Myocyte (in vitro differentiated cells): ENCODE measurements at regions not wholly inside any gene's neighbourhood (a gene's known extent, or its start where the extent isn't known, plus 50 kb on each side); places are given as distances from the start of the nearest gene placed in this dataset.
"Not testable (repeated sequence)": the region's sequence is repeated elsewhere in the genome, so short reads cannot be mapped to it uniquely, and the experiment has no call there.

Experiments
- DNase-seq: peaks from one replicate; pipeline ENCODE4 v3.0.0-alpha.2; 2012; ENCODE audit warnings: low read depth

DNA sequence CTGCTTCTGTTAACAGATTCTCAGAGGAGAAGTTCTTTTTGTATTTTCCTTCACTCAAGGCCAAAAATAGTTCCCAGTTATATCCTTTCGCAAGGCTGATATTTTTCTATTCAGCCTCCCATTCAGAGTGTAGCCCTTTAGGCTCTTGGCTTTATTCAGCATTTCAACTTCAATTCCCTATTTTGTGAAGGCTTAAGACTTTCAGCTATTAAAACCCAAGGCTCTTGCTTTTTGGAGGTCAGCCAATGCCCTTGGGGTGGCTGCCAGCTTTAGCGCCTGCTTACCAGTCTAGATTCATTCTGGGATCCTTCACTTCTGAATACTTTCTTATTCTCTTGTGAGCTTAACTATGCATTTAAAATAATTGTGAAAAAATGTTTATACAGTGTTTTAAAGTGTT, 57.3 kb upstream of the ADGRA3 start:
- DNase-seq = peak; percentile 65

DNA sequence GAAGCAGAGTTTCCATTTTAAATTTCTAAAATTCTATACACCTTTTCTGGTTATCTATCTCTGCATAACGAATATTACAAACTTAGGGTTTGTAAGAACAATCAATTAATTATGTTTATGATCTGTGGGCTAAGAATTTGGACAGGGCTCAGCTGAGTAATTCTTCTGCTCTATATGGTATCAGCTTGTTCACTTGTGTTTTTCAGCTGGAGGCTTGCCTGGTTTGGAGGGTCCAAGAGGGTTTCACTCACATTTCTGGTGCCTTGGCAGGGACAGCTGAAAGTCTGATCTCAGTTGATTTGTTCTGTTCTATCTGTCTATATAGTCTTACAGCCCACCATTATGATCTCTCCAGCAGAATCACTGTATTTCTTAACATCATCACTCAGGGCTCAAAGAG, 57.8 kb upstream of the ADGRA3 start:
- DNase-seq = no peak

DNA sequence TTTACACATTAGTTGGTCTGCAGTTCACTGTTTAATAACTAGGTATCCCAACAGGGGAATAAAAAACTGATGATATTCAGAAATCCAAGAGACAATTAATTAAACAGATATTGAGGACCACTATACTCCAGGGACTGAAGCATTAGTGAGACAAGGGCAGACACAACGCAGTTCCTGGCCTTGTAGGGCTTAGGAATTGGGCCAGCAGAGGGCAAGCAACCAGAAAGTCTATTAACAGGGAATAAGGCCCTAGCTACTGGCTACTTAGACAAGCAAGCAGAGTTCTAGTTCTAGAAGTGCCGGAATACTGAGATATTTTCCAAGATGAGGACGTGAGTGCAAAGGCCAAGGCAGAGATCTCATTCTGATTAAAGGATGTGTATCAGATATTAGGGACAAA, 58.6 kb upstream of the ADGRA3 start:
- no peak for DNase-seq

DNA sequence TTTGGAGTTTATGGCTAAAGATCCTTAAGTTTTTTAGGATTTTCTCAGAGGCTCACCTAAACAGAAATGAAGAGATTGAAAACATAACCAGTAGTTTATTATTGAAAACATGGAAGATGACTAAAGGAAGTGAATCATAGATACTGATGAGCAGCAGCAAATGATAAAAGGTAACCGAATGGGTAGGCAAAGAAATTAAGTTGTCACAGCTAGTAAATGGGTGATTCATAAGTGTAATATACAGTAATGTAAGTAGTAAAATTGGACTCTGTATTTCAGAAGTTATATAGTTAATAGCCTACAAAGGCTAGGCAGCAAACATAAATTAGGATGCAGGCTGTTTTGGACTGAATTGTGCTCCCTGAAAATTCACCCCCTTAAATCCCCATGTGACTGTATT, 59.0 kb upstream of the ADGRA3 start:
- DNase-seq = no peak

DNA sequence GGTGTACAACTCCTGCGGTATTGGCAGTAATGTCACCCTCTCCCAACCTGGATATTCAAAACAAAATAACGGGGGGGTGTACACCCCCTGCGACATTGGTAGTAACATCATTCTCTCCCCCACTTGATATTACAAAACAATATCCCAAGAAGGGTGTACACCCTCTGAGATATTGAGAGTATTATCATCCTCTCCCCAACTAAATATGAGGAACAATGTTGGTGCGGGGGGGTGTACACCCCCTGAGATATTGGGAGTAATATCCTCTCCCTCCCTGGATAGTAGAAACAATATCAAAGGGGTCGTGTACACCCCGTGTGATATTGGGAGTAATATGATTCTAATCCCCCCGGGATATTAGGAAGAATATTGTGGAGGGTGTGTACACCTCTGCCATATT, 71.4 kb upstream of the ADGRA3 start:
- no peak for DNase-seq

DNA sequence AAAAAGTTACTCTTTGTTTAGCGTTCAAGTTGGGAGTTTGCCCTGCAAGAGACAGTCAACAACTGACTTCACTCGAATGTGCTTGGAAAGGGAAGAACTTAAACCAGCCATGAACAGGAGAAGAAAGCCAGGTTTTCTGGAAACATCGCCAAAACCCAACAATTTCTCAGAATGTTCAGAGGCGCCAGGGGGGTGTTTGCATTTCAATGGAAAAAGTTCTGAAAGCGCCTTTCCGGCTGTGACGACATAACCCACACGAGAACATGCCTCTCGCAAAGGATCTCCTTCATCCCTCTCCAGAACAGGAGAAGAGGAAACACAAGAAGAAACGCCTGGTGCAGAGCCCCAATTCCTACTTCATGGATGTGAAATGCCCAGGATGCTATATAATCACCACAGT, 78.1 kb upstream of the ADGRA3 start:
- no peak for DNase-seq

DNA sequence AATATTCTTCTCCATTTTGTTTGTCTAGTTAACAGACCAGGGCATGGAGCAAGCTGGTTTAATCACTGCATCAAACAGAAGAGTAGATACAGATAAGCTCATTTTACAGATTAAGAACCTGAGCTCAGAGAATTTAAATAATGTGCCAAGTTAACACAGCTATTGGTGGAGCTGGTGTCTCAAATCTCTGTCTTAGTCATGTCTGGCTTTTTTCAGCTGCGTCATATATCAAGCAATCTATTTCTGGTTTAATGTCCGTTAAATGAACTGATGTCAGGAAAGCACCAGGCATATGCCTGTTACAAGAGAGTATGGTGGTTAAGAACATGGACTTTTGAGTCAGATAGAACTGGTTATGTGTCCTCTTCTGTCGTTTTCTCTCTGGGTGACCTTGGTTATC, 79.8 kb upstream of the ADGRA3 start:
- peak; percentile 55 for DNase-seq

DNA sequence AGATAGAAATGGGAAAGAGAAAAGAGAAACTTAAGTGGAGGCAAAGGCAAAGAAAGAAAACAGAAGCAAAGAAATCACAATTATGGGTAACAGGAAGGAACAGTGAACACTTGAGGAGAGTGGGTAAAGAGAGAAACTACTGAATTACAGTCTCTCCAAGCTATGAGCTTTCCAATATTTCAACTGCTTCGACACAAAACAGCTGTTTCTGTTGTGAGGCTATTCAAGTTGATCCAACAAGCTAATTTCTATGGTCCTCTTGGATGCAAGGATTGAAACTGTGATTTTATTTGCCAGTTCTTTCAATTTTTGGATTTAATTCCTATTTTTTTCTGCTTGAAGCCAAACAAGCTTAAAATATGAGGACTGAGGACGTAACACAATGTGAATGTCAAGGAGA, 80.5 kb upstream of the ADGRA3 start:
- DNase-seq = no peak

DNA sequence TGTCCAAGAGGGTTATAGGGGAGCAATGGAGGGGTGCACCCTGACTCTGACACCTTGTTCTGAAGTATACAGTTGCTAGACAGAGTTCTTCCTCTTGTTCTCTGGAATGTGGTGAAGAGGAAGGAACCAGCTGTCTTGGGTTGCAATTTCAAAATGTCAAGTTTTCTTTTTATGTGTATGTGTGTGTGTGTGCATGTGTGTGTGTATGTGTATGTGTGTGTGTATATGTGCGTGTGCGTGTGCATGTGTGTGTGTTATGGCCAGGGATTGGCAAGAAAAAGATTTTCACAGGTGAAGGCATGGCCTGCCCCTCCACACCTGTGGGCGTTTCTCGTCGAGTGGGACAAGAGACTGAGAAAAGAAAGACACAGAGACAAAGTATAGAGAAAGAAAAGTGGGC, 81.6 kb upstream of the ADGRA3 start:
- DNase-seq = no peak

DNA sequence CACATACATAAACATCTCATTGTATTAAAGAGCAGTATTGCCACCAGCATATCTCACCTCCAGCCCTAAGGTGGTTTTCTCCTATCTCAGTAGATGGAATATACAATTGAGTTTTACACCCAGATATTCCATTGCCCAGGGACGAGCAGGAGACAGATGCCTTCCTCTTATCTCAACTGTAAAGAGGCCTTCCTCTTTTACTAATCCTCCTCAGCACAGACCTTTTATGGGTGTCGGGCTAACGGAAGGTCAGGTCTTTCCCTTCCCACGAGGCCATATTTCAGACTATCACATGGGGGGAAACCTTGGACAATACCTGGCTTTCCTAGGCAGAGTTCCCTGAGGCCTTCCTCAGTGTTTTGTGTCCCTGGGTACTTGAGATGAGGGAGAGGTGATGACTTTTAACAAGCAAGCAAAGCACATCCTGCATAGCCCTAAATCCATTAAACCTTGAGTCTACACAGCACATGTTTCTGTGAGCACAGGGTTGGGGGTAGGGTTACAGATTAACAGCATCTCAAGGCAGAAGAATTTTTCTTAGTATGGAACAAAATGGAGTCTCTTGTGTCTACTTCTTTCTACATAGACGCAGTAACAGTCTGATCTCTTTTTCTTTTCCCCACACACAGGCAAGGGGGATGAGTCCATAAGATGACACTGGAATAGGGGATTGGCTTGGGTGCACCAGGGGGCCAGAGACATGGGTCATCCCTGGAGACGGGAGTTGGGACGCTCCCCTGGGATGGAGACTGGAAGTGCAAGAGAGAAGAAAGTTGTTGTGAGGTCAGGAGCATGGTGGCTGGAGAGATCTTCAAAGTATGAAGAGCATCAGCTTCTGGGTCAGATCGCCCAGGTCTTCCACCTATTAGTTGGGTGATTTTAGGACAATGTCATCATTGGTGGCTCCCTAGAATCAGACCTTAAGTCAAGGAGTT, 82.5 kb upstream of the ADGRA3 start:
- not testable (repeated sequence) for DNase-seq

DNA sequence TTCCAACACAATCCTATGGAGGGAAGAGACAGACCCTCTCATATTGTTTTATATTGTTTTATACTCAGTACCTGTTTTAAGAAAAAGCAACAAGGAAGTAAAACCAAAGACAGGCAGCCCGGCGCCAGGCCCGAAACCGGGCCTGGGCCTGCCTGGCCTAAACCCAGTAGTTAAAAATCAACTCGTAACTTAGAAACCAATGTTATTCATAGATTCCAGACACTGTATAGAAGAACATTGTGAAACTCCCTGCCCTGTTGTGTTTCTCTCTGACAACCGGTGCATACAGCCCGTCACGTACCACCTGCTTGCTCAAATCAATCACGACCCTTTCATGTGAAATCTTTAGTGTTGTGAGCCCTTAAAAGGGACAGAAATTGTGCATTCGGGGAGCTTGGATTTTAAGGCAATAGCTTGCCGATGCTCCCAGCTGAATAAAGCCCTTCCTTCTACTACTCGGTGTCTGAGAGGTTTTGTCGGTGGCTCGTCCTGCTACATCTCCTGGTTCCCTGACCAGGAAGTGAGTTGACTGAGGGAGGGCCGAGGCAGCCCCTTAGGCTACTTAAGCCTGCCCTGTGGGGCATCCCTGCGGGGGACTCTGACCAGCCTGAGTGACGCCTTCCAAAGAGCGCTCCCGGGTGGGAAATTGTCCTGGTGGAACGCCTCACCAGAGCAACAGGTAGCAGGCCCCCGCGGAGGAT, 83.5 kb upstream of the ADGRA3 start:
- not testable (repeated sequence) for DNase-seq

DNA sequence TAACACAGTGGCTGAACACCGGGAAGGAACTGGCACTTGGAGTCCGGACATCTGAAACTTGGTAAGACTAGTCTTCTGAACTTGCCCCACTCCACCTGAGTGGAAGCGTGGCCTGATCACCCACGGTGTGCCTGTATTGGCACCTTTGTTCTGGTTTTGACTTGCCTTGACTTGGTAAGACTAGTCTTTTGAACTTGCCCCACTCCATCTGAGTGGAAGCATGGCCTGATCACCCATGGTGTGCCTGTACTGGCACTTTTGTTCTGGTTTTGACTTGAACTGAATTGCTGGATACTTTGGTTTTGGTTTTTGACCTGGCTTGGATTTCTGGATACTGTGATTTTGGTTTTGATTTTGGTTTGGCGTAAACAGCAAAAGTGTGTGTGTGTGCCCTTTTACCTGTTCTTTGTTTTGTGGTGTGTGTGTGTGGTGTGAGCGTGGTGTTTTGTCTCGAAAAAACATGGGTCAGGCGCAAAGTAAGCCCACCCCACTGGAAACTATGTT, 84.1 kb upstream of the ADGRA3 start:
- DNase-seq = not testable (repeated sequence)

DNA sequence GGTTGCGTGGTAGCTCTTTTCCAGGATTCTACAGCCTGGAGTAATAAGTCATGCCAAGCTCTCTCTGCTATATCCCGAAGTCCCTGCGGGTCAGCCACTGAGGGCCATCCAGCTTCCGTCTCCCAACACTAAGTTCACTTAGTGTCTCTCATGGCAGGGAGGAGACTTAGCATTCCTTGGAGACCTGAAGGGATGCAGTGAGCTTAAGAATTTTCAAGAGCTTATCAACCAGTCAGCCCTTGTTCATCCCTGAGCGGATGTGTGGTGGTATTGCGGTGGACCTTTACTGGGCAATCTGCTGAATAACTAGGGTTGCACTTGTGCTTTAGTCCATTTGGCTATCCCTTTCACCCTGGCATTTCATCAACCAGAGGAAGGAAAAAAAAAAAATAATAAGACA, 85.8 kb upstream of the ADGRA3 start:
- DNase-seq = not testable (repeated sequence)

DNA sequence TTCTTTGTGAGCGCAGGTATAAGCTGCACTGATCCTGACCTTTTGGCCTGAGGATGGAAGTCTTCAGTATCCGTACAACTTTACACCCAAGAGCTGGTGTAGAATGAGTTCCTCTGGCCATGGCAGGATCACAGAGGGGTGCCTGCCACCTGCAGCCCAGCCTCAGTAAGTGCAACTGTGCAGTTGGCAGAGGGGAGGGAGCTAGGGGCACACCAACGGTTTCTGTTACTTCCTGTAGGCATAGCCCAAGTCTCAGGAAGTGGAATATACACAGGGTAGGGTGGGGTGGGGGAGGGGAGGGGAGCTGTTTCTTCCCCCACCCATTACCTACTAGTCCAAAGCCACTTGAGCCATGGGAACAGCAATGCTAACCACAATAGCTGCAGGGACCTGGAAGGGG, 85.4 kb upstream of the GBA3 start:
- DNase-seq = peak; percentile 56

DNA sequence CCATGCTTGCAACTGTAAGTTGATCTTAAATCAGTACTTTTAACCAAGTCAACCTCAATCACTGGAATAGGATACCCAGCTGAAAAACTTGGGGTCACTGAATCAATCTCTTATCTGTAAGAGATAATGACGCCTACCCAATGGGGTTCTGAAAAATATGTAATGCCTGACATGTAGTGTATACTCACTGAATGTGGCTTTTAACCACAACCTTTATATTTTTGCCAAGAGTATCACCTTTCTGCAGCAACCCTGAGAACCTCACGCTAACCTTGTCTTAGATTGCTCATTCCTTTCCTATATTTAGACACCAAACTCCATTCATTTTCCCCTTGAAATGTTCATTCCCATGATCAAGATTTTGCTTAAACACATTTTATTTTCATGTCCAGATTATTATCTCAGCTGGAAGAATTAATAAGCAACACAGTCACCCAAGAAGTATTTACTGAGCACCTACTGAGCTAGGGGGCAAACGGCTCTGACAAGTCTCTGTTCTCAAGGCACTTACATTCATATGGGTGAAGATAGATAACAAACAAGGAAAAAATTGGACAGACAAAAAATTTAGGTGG, 82.7 kb upstream of the GBA3 start:
- not testable (repeated sequence) for DNase-seq

DNA sequence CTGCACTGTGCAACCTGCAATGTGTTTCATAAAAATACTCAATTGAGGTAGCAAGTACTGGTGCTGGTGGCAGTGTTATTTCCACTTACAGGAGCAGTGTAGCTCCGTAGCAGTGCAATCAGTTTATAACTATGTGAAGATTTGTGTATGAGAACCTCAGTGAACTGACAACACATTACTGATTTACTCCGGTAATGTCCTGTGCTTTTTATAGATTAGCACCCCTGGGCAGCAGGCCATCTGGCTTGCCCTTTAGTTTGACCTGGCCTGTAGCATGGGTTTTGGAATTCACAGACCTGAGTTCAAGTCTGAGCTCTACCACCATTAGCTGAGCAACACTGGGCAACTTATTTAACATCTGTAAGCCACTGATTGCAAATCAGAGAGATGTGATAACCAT, 78.6 kb upstream of the GBA3 start:
- no peak for DNase-seq

DNA sequence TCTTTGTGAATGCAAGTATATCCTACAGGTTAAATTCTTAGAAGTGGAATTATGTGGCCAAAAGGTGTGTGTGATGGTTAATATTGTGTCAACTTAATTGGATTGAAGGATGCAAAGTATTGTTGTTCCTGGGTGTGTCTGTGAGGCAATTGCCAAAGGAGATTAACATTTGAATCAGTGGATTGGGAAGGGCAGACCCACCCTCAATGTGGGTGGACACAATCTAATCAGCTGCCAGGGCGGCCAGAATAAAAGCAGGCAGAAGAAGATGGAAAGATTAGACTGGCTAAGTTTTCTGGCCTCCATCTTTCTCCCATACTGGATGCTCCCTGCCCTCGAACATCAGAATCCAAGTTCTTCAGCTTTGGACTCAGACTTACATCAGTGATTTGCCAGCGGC, 76.2 kb upstream of the GBA3 start:
- DNase-seq = no peak

DNA sequence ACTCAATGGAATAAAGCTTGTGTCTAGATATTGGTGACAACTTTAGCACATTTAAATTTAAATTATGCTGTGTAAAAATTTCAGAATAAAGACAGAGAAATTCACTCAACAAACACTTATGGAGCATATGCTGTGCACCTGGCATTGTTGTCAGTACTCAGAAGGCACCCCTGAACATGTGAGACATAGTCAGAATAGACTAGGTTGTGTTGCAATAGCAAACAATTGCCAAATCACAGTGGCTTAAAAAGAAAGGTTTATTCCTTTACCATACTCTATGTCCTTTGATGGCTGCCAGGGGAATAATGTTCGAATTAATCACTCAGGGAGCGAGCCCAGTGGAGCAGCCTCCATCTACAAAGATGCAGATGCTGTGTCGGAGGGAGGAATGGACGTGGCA, 72.6 kb upstream of the GBA3 start:
- not testable (repeated sequence) for DNase-seq

DNA sequence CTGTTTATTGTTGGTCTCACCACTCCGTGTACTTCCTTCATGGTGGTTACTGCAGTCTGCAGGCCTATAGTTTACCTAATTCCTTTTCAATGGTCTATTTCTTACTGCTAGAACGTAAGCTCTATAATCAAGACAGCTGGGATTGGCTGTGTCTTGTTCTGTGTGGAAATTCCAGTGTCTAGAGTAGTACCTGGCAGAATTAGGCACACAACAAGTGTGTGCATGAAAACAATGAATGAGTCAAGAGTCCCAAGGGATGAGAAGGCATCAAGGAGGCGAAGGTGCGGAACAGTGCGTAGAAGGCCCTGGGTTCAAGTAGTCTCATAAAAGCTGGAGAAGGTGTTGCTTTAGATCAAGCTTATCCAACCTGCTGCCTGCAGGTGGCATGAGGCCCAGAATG, 70.8 kb upstream of the GBA3 start:
- not testable (repeated sequence) for DNase-seq

DNA sequence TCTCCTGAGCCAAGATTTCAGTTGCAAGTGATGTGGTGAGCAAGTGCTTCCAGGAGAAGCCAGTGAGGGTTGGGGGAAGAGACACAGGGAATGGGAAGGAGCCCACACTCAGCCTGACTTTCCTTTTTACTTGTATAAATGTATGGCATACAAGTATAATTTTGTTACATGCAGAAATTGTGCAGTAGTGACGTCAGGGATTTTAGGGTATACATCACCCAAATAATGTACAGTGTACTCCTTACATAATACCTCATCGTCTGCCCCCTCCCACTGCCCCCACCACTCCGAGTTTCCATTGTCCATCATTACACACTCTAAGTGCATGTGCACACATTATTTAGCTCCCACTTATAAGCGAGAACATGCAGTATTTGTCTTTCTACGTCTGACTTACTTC, 68.7 kb upstream of the GBA3 start:
- not testable (repeated sequence) for DNase-seq

DNA sequence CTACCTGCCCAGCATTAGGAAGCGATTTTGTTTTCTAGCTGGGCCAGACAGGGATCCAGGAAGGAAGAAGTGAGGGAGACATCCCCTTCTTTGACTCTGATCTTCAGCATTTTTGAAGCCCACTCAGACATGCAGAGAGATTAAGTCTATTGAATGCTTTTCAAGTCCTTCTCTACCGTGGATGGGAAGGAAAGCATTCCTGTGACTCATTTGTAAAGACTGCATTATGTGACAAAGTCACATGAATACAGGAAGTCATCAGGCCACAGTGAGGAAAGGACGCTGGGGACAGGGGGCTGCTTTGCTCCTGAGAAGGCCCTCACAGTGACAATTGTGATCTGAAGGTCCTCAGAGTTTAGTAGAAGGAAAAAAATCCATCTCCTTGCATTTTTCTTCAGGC, 67.4 kb upstream of the GBA3 start:
- peak; percentile 21 for DNase-seq

DNA sequence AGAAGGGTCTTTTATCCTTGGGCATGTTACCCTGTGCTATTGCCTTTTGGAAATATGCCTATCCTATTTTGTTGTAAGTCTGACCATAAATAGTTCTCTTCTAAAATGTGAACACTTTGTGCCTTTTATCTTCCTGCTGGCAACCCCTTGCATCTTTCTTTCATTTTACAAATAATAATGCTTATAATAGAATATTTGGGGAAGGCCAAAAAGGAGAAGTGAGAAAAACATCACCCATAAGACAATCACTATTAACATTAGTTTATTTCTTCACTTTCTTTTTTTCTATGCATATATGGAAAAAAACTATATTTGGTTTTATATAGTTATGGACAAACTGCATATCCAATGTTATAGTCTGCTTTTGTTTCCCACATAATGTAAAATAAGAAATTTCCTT, 64.9 kb upstream of the GBA3 start:
- DNase-seq = not testable (repeated sequence)
